Gastrocnemius medialis (tissue), 4 donors: ENCODE measurements at regions not wholly inside any gene's neighbourhood (a gene's known extent, or its start where the extent isn't known, plus 50 kb on each side); places are given as distances from the start of the nearest gene placed in this dataset.

ENCODE experiments used
- POLR2A ChIP-seq, 2 donors: fragments of 450-650 bp; IDR thresholded peaks; one replicate each; pipeline ENCODE4 v1.6.1; 2017; ENCODE audit warnings: antibody characterized with exemption in 2 of 2, mild to moderate bottlenecking in 2 of 2, moderate library complexity in 2 of 2
- TF ChIP-seq, protein P1 (sequence below), 5 experiments: fragments of 450-650 bp in 3 of 5; fragments of 200-600 bp in 2 of 5; sonication (generic) in 2 of 5; IDR thresholded peaks in 4 of 5; conservative IDR thresholded peaks in 1 of 5; 1 replicate in 4 of 5; 2 replicates in 1 of 5; pipeline ENCODE4 v1.5.1; 2016 to 2019; ENCODE audit warnings: antibody characterized with exemption in 5 of 5, mild to moderate bottlenecking in 3 of 5, moderate library complexity in 3 of 5

DNA sequence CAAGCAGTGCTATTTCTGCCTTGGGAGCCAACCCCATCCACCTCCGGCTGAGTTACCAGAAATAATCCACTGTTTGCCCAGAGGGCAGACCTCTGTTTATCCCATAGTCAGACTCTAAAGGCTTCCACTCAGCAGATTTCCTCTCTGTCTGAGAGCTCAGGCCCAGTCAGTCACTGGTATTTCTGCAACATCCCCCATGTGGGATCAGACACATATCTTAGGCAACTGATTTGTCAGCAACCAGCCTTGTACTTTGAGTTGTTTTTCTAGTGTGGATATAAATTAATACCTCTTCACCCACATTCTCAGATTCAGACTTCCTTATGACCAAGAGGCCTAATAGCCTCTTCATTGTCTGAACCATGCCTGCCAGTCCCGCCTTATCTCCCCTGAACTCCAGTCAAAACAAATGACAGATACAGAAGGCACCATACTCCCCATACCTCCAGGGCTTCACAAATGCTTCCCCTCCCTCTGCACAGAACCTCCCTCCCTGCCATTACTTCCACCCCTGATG, 193.6 kb downstream of the FAM76B start:
- no peak for TF ChIP-seq POLR2A (IDR thresholded peaks at IDR 0.05)
- TF ChIP-seq, protein P1, sequence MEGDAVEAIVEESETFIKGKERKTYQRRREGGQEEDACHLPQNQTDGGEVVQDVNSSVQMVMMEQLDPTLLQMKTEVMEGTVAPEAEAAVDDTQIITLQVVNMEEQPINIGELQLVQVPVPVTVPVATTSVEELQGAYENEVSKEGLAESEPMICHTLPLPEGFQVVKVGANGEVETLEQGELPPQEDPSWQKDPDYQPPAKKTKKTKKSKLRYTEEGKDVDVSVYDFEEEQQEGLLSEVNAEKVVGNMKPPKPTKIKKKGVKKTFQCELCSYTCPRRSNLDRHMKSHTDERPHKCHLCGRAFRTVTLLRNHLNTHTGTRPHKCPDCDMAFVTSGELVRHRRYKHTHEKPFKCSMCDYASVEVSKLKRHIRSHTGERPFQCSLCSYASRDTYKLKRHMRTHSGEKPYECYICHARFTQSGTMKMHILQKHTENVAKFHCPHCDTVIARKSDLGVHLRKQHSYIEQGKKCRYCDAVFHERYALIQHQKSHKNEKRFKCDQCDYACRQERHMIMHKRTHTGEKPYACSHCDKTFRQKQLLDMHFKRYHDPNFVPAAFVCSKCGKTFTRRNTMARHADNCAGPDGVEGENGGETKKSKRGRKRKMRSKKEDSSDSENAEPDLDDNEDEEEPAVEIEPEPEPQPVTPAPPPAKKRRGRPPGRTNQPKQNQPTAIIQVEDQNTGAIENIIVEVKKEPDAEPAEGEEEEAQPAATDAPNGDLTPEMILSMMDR (IDR thresholded peaks at IDR 0.05 in 4 of 5, conservative IDR thresholded peaks at IDR 0.05 in 1 of 5), result no peak
